ENCODE measurements at regions not wholly inside any gene's neighbourhood (a gene's known extent, or its start where the extent isn't known, plus 50 kb on each side); places are given as distances from the start of the nearest gene placed in this dataset.

DNA sequence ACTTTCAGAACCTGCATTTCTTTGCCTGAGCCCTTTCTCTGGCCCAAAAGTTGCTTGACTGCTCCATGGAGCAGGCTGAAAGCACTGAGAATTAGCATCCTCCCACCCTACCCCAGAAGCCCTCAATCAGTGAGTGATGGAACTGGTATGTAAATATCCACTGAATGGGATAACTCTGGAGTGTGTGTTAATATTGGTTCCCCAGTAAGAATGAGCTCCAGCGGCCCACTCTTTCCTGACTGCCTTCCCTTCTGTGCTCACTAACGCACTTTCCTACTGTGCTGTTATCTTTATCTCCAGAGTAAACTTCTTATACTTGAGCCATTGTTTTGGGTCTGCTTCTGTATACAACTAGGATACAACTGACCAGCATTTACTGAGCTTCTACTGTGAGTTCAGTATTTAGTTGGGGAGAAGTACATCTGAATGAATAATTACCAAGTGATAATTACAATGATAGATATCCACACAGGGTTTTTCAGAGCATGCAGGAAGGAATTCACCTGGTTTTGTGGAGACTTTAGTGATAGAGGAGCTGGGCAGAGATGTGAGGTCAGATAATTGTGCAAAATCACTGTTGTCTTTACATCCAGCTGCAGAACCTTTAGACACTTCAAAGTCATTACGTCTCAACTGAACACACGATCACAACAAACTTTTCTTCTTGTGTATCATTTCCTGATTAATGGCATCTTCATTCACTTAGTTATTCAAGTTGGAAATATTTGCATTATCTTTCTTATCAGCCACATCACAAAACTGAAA lies 149.2 kb upstream of the BTG1 start:
- no peak for DNase-seq (ENCODE audit: extremely low read depth, insufficient read length)
- Histone ChIP-seq H3K4me3 (replicated peaks; ENCODE audit: low read depth, low read length) (no peak overlapping the region), H3K36me3 (ENCODE audit: control insufficient read depth, insufficient read depth, low read length) (no peaks in the 10 kb centered on the region), H3K27me3 (replicated peaks; ENCODE audit: control insufficient read depth, insufficient read depth, low read length) (no peaks in the 10 kb centered on the region)
- TF ChIP-seq, protein P1, sequence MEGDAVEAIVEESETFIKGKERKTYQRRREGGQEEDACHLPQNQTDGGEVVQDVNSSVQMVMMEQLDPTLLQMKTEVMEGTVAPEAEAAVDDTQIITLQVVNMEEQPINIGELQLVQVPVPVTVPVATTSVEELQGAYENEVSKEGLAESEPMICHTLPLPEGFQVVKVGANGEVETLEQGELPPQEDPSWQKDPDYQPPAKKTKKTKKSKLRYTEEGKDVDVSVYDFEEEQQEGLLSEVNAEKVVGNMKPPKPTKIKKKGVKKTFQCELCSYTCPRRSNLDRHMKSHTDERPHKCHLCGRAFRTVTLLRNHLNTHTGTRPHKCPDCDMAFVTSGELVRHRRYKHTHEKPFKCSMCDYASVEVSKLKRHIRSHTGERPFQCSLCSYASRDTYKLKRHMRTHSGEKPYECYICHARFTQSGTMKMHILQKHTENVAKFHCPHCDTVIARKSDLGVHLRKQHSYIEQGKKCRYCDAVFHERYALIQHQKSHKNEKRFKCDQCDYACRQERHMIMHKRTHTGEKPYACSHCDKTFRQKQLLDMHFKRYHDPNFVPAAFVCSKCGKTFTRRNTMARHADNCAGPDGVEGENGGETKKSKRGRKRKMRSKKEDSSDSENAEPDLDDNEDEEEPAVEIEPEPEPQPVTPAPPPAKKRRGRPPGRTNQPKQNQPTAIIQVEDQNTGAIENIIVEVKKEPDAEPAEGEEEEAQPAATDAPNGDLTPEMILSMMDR (IDR thresholded peaks at IDR 0.05; ENCODE audit: insufficient read depth, low read length, poor library complexity, severe bottlenecking), result no peak

DNA sequence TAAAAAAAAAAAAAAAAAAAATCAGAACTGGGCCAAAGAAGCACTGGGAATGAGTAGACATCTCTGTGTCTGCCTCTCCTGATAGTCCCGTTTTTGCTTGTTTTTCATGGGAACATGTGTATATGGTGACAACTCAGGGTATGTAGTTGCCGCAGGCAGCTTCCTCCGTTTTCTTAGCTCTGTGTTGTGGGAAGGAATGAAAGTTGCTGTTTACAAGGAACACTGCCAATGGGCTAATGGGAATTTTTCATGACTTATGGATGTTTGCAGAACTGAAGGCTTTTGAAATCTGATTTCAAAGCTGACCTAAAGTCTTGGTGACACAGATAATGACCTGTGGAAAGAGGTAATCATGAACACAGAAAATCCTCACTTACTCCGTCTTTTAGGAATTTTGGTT lies 146.4 kb upstream of the BTG1 start:
- no peak for DNase-seq (ENCODE audit: extremely low read depth, insufficient read length)
- TF ChIP-seq, protein P1 (IDR thresholded peaks at IDR 0.05; ENCODE audit: insufficient read depth, low read length, poor library complexity, severe bottlenecking), result no peak
- Histone ChIP-seq H3K4me3 (replicated peaks; ENCODE audit: low read depth, low read length) (no peak overlapping the region), H3K27me3 (replicated peaks; ENCODE audit: control insufficient read depth, insufficient read depth, low read length) (no peaks in the 10 kb centered on the region), H3K36me3 (ENCODE audit: control insufficient read depth, insufficient read depth, low read length) (no peaks in the 10 kb centered on the region)

DNA sequence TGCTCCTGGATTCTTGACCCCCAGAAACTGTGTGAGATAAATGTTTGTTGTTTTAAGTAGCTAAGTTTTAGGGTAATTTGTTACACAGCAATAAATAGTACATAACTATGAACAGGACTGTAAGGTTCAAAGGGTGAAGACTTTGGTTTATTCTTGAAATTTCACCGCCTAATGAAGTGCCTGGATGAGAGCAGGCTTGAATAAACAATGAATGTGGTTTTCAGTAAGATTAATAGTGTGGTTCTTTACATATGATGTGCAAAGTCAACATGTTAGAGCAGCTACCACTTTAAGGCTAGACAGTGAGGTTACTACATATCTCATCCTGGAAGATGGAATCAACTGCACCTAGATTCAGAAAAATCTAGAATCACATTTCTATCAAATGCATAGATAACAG lies 145.2 kb upstream of the BTG1 start:
- Histone ChIP-seq H3K27me3 (replicated peaks; ENCODE audit: control insufficient read depth, insufficient read depth, low read length) (no peaks in the 10 kb centered on the region), H3K36me3 (ENCODE audit: control insufficient read depth, insufficient read depth, low read length) (no peaks in the 10 kb centered on the region), H3K4me3 (replicated peaks; ENCODE audit: low read depth, low read length) (no peak overlapping the region)
- TF ChIP-seq, protein P1 (IDR thresholded peaks at IDR 0.05; ENCODE audit: insufficient read depth, low read length, poor library complexity, severe bottlenecking), result no peak
- DNase-seq (ENCODE audit: extremely low read depth, insufficient read length), result no peak

DNA sequence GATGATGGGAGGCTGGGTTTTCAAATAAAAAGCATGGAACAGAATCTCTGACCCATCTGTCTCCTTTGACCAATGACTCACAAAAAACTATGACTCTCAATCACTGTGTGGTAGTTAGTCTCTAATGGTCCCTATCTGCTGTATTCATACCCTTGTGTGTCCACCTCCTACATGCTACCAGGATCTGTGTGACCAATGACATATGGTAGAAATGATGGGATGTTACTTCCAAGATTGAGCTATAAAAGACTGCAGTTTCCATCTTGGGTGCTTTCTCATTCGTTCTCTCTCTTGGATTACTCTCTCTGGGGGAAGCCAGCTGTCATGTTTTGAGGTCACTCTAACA lies 144.7 kb upstream of the BTG1 start:
- no peaks in the 10 kb centered on the region for H3K36me3 ChIP-seq (ENCODE audit: control insufficient read depth, insufficient read depth, low read length)
- TF ChIP-seq, protein P1 (IDR thresholded peaks at IDR 0.05; ENCODE audit: insufficient read depth, low read length, poor library complexity, severe bottlenecking), result no peak
- no peak overlapping the region for H3K4me3 ChIP-seq (replicated peaks; ENCODE audit: low read depth, low read length)
- no peaks in the 10 kb centered on the region for H3K27me3 ChIP-seq (replicated peaks; ENCODE audit: control insufficient read depth, insufficient read depth, low read length)
- DNase-seq (ENCODE audit: extremely low read depth, insufficient read length), result no peak

DNA sequence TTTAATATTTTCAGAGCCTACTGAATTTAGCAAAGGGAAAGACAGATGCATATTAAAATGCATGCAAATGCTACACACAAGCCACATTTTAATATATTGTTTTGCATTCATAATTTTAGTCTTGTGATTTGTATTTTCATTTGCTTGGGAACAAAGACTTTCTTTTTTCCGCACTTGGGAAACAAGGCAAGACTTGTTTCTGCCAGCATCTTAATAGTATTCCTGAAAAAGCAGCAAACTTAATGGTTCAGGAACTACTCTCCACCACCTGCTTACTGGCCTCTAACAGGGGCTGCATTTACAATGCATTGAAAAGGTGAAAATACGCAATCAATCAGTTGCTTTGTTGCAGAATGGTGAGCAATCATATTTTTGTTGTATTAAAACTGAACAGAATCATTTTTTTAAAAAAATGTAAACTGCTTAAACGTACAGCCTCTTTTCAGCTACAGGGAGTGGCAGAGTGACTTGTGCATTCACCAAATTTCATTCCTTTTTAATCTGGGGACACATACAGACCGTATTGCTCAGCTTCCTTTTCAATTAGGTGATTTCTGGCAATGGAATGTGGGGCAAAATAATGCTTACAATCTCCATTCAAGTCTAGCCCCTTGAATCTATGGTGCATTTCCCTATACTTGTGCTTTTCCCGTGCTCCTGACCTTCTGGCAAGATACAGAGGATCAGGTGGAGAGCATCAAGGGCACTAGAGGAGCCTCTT lies 144.1 kb upstream of the BTG1 start:
- TF ChIP-seq, protein P1 (IDR thresholded peaks at IDR 0.05; ENCODE audit: insufficient read depth, low read length, poor library complexity, severe bottlenecking), result no peak
- no peak for DNase-seq (ENCODE audit: extremely low read depth, insufficient read length)

More for the DNA sequence above, 144.1 kb upstream of the BTG1 start:
- Histone ChIP-seq H3K36me3 (ENCODE audit: control insufficient read depth, insufficient read depth, low read length) (no peaks in the 10 kb centered on the region), H3K27me3 (replicated peaks; ENCODE audit: control insufficient read depth, insufficient read depth, low read length) (no peaks in the 10 kb centered on the region), H3K4me3 (replicated peaks; ENCODE audit: low read depth, low read length) (no peak overlapping the region)

Measured in GM06990 (cell line).